GM18520 (cell line): ENCODE measurements at regions not wholly inside any gene's neighbourhood (a gene's known extent, or its start where the extent isn't known, plus 50 kb on each side); places are given as distances from the start of the nearest gene placed in this dataset.

ENCODE experiments used
- ATAC-seq: cut with Tn5 transposase; IDR thresholded peaks from one replicate; pipeline ENCODE4 v1.9.1; 2021; ENCODE audit not compliant: unreplicated experiment

- ATAC-seq: no peak
Measured at GRCh38 chr10:58969576-58969975, 206.9 kb upstream of the PHYHIPL start.

DNA sequence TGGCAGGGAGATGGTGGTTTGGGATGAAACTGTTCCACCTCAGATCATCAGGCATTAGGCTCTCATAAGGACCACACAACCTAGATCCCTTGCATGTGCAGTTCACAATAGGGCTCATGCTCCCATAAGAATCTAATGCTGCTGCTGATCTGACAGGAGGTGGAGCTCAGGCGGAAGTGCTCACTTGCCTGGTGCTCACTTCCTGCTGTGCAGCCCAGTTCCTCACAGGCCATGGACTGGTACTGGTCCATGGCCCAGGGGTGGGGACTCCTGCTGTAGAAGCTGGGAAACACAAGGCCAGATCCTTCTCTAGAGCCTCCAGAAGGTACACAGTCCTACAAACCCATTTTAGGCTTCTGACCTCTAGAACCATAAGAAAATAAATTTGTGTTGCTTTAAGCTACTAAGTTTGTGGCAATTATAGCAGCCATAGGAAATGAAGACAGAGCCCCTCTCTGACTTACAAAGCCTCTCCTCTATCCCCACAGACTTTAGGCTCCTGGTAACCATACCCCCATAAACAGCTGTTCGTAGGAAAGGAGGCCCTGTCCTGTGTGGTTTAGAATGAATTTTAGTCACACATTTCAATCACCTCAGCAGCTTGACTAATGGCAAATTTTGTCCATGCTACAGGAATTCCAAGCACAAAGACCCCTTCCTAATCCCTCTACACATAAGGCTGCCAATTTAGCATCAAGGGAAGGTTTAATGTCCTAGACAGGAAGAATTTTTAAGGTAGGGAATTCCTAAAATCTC is 206.1 kb upstream of the PHYHIPL start:
- no peak for ATAC-seq

DNA sequence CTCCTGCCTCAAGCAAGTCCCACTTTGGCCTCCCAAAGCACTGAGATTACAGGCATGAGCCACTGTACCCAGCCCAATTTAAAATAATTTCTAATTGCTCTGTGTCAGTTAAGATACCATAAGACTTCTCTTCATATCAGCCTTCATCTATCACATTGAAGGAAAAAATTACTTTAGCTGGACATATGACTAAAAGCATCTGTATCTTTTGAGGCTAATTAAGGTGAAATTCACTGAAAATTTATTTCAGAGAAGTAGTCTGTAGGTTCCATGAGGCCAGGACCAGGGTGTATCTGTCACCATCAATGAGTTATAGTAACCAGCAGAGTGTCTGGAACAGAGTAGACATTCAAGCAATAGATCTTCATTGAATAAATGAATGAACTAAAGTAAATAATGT is 205.2 kb upstream of the PHYHIPL start:
- ATAC-seq: no peak

DNA sequence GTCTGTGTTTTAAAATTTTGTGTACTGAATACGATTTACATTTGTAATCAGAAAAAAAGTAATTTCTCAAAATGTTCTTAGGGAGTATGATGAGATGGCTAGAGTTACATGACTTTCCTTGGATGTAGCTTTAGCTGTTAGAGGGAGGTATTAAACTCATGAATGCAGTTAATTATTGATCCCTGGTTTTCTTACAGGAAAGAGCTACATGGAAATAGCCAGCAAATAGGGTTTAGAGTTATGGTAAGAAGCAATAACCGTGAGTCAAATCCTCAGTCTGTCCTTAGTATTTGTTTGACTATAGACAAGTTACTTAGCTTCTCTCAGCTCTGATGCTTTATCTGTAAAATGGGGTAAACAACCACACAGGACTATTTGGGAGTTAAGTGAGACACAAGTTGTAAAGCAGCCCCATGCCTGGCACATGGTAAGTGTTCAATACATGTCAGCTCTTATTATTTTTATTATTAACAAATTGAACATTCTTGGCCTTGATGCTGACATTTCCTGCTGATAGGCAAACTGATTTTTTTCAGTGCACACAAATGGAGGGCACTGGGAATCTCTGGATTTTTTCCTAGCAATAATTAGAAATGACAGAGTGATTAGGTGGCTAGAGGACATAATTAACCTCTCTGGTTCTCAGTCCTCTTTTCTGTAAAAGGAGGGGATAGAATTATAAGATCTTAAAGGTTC is 204.5 kb upstream of the PHYHIPL start:
- ATAC-seq: no peak

DNA sequence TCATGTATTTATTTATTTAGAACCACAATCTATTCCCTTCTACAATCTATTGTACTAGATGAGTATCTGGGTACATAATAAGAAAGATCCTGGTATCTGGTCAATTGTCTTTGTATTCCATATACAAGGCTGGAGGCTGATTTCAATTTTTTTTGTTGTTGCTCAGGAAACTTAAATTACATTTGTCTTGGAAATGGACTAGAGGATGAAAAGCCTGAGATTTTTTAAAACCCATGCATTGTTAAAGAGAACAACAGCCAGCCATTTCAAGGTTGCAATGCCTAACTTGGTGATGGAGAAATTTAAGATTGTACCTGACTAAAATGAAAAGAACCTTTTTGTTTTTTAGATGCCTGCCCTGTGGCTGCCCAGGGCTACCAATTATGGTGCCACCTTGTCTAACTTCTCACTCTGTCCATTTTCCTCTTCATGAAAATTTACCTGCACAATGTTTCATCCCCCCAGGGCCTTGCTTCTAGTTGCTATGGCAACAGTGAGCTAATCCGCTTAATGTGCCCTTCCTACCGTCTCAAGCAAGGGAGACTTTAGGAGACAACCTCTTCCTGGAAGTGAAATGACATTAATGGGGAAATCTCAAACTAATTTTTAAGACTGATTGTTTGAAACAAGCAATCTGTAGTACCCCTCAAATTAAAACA is 203.7 kb upstream of the PHYHIPL start:
- no peak for ATAC-seq

DNA sequence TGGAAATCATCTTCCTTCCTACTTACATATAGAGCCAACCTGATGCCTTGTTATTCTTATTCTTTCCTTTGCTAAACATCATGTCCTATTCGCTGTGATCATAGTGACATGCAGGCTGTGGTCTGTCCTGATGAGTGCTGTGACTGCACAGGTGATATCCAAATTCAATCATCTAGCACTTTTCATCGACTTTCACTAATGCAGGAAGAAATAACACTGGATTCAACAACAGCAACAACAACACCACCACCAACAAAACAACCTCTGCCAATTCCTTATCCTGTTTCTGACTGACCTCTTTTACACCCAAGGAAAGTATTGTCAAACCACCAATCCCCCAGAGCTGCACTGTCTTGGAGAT is 203.2 kb upstream of the PHYHIPL start:
- ATAC-seq: no peak

GRCh38 chr10:58976254-58976653 is 200.2 kb upstream of the PHYHIPL start:
- no peak for ATAC-seq

- ATAC-seq: no peak
Measured at GRCh38 chr10:58979711-58980110, 196.7 kb upstream of the PHYHIPL start.

GRCh38 chr10:58980826-58981415 is 195.5 kb upstream of the PHYHIPL start:
- ATAC-seq: no peak

GRCh38 chr10:58981846-58982245 is 194.6 kb upstream of the PHYHIPL start:
- ATAC-seq: no peak

GRCh38 chr10:58982470-58983239 is 193.8 kb upstream of the PHYHIPL start:
- no peak for ATAC-seq

GRCh38 chr10:58985216-58985615 is 191.2 kb upstream of the PHYHIPL start:
- no peak for ATAC-seq

GRCh38 chr10:58989486-58990039 is 186.9 kb upstream of the PHYHIPL start:
- ATAC-seq: no peak

DNA sequence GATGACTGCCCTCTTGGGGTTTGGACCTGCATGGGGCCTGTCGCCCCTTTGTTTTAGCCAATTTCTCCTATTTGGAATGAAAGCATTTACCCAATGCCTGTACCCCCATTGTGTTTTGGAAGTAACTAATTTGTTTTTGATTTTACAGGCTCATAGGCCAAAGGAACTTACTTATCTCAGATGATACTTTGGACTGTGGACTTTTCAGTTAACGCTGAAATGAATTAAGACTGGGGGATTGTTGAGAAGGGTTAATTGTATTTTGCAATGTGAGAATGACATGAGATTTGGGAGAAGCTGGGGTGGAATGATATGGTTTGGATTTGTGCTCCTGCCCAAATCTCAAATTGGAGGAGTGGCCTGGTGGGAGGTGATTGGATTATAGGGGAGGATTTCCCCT is 185.8 kb upstream of the PHYHIPL start:
- ATAC-seq: no peak

DNA sequence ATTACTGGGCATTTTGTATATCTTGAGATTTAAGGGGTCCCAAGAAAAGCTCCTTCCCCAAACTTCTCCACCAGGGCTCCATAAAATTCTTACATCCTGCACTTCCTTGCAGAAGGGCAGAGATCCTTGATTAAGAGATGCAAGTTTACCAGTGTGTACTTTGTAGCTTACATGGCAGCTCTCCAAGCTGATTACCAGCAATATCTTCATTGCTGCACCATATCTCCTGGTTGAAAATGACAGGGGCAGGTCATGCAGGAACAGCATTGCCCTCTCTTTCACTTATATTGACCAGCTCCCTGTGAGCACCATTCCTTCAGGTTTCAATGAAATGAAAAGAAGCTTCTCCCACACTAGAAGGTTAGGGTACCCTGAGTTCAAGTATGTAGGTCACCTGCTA is 184.6 kb upstream of the PHYHIPL start:
- ATAC-seq: no peak

GRCh38 chr10:58992830-58993460 is 183.5 kb upstream of the PHYHIPL start:
- ATAC-seq: no peak

GRCh38 chr10:58993480-58994221 is 182.8 kb upstream of the PHYHIPL start:
- ATAC-seq: peak; percentile 54

- ATAC-seq: no peak
Measured at GRCh38 chr10:58994226-58995057, 182.0 kb upstream of the PHYHIPL start.
